IMR-90 (cell line): ENCODE measurements at regions not wholly inside any gene's neighbourhood (a gene's known extent, or its start where the extent isn't known, plus 50 kb on each side); places are given as distances from the start of the nearest gene placed in this dataset.

Source experiments
- ATAC-seq: fragments of 200-7000 bp; cut with Tn5 transposase; 2 replicates; pipeline ENCODE4 v1.9.1; 2020; ENCODE audit warnings: low read depth, mild to moderate bottlenecking, moderate library complexity
- BruUV-seq: library from RNA; stranded (reverse); fragments of 400-500 nt; replicated peaks from 2 replicates; lab custom pipeline; 2021; lab: Mats Ljungman, UMichigan
- CTCF ChIA-PET: fragments of 300-600 bp; formaldehyde crosslinking; extraction: SDS; loops from one replicate; lab custom pipeline; 2021; ENCODE audit warnings: antibody characterized with exemption; lab: Yijun Ruan, JAX
- POLR2A ChIA-PET: fragments of 300-600 bp; sonication (Branson Sonifier 250); formaldehyde crosslinking; loops from one replicate; lab custom pipeline; 2022; ENCODE audit warnings: antibody characterized with exemption; ENCODE audit not compliant: unreplicated experiment; lab: Charles Lee
- DNase-seq: peaks from one replicate; pipeline ENCODE4 v3.0.0; 2013
- H2AFZ ChIP-seq: replicated peaks from 2 replicates; pipeline ENCODE3; 2013; ENCODE audit warnings: low read length, mild to moderate bottlenecking; ENCODE audit not compliant: poor library complexity
- H2AK5ac ChIP-seq: 2 replicates; pipeline ENCODE4 v1.6.1; 2013; ENCODE audit warnings: low read depth, low read length, inconsistent platforms
- H2AK9ac ChIP-seq: replicated peaks from 2 replicates; pipeline ENCODE3; 2013; ENCODE audit warnings: mild to moderate bottlenecking, low read depth, low read length, moderate library complexity; ENCODE audit not compliant: poor library complexity
- H2BK120ac ChIP-seq: 2 replicates; pipeline ENCODE4 v1.6.1; 2013; ENCODE audit warnings: low read depth, low read length, inconsistent platforms
- H2BK15ac ChIP-seq: 3 replicates; pipeline ENCODE4 v1.6.1; 2013; ENCODE audit warnings: low read depth, low read length, inconsistent platforms
- H2BK20ac ChIP-seq: 2 replicates; pipeline ENCODE4 v1.6.1; 2013; ENCODE audit warnings: low read depth, mild to moderate bottlenecking, inconsistent platforms, low read length, moderate library complexity
- H2BK5ac ChIP-seq: 2 replicates; pipeline ENCODE4 v1.6.1; 2013; ENCODE audit warnings: mild to moderate bottlenecking, low read depth, low read length, inconsistent platforms; ENCODE audit not compliant: poor library complexity, severe bottlenecking
- H3K14ac ChIP-seq: replicated peaks from 2 replicates; pipeline ENCODE4 v1.6.1; 2013; ENCODE audit warnings: low read depth, low read length, inconsistent platforms
- H3K18ac ChIP-seq: 2 replicates; pipeline ENCODE4 v1.6.1; 2013; ENCODE audit warnings: low read depth, low read length, control low read depth
- H3K23ac ChIP-seq: 2 replicates; pipeline ENCODE4 v1.6.1; 2013; ENCODE audit warnings: low read depth, low read length, inconsistent platforms
- H3K27ac ChIP-seq: 2 replicates; pipeline ENCODE4 v1.5.1; 2013; ENCODE audit warnings: mild to moderate bottlenecking, control low read depth, low read length; ENCODE audit not compliant: insufficient read depth
- H3K27me3 ChIP-seq: 2 replicates; pipeline ENCODE4 v1.6.1; 2013; ENCODE audit warnings: low read length; ENCODE audit not compliant: control insufficient read depth, insufficient read depth
- H3K36me3 ChIP-seq: 2 replicates; pipeline ENCODE4 v1.6.1; 2013; ENCODE audit warnings: low read length, mixed read lengths; ENCODE audit not compliant: control insufficient read depth, insufficient read depth
- H3K4ac ChIP-seq: 2 replicates; pipeline ENCODE4 v1.6.1; 2013; ENCODE audit warnings: low read depth, low read length, inconsistent platforms
- H3K4me1 ChIP-seq: 2 replicates; pipeline ENCODE4 v1.6.1; 2013; ENCODE audit warnings: low read length, mixed read lengths; ENCODE audit not compliant: control insufficient read depth, insufficient read depth
- H3K4me2 ChIP-seq: 2 replicates; pipeline ENCODE4 v1.6.1; 2013; ENCODE audit warnings: low read depth, mild to moderate bottlenecking, control low read depth, low read length, moderate library complexity
- H3K4me3 ChIP-seq: 2 replicates; pipeline ENCODE4 v1.5.1; 2013; ENCODE audit warnings: low read depth, mild to moderate bottlenecking, control low read depth, low read length, moderate library complexity; ENCODE audit not compliant: insufficient read depth
- H3K56ac ChIP-seq: 2 replicates; pipeline ENCODE4 v1.6.1; 2013; ENCODE audit warnings: low read length, inconsistent platforms; ENCODE audit not compliant: insufficient read depth; ENCODE audit errors: extremely low read depth
- H3K79me1 ChIP-seq, 2 experiments: 2 replicates each; pipeline ENCODE4 v1.6.1; 2013; ENCODE audit warnings: low read length in 2 of 2, inconsistent platforms in 1 of 2, low read depth in 1 of 2
- H3K9ac ChIP-seq: 2 replicates; pipeline ENCODE4 v1.6.1; 2013; ENCODE audit warnings: low read depth, low read length, control low read depth
- H3K9me1 ChIP-seq: 2 replicates; pipeline ENCODE4 v1.6.1; 2013; ENCODE audit warnings: low read length, inconsistent platforms; ENCODE audit not compliant: insufficient read depth
- H3K9me3 ChIP-seq: 2 replicates; pipeline ENCODE4 v1.6.1; 2013; ENCODE audit warnings: low read length; ENCODE audit not compliant: control insufficient read depth, insufficient read depth
- H4K20me1 ChIP-seq: 2 replicates; pipeline ENCODE4 v1.6.1; 2013; ENCODE audit warnings: low read length, inconsistent platforms; ENCODE audit not compliant: insufficient read depth
- H4K5ac ChIP-seq: 2 replicates; pipeline ENCODE4 v1.6.1; 2013; ENCODE audit warnings: mild to moderate bottlenecking, low read depth, low read length, control low read depth
- H4K8ac ChIP-seq, 2 experiments: 2 replicates each; pipeline ENCODE4 v1.6.1; 2013; ENCODE audit warnings: low read depth in 2 of 2, low read length in 2 of 2, control low read depth in 1 of 2, inconsistent platforms in 1 of 2
- H4K91ac ChIP-seq: 2 replicates; pipeline ENCODE4 v1.6.1; 2013; ENCODE audit warnings: low read depth, low read length, inconsistent platforms; ENCODE audit not compliant: insufficient read depth
- BHLHE40 ChIP-seq: fragments of 150-350 bp; IDR thresholded peaks from 2 replicates; pipeline ENCODE4 v1.6.1; 2016; ENCODE audit warnings: mild to moderate bottlenecking, low read depth, low read length
- CEBPB ChIP-seq: IDR thresholded peaks from 2 replicates; pipeline ENCODE4 v1.6.1; 2012; ENCODE audit warnings: low read depth, low read length, improper control_type of control experiment
- CHD1 ChIP-seq: IDR thresholded peaks from 2 replicates; pipeline ENCODE4 v1.6.1; 2012; ENCODE audit warnings: low read depth, low read length, improper control_type of control experiment
- CTCF ChIP-seq: conservative IDR thresholded peaks from 2 replicates; pipeline ENCODE4 v1.5.1; 2012; ENCODE audit warnings: mild to moderate bottlenecking, low read depth, low read length, improper control_type of control experiment
- ELK1 ChIP-seq: fragments of 150-350 bp; IDR thresholded peaks from 2 replicates; pipeline ENCODE4 v1.6.1; 2016; ENCODE audit warnings: low read depth, mild to moderate bottlenecking, low read length, moderate library complexity, borderline replicate concordance
- MAFK ChIP-seq: IDR thresholded peaks from 2 replicates; pipeline ENCODE4 v1.6.1; 2012; ENCODE audit warnings: low read depth, low read length, improper control_type of control experiment
- NFE2L2 ChIP-seq: fragments of 150-350 bp; IDR thresholded peaks from 2 replicates; pipeline ENCODE4 v1.6.1; 2016; ENCODE audit warnings: low read depth, mild to moderate bottlenecking, low read length
- POLR2A ChIP-seq: IDR thresholded peaks from 2 replicates; pipeline ENCODE4 v1.6.1; 2012; ENCODE audit warnings: mild to moderate bottlenecking, low read depth, low read length
- SMC3 ChIP-seq: fragments of 150-350 bp; IDR thresholded peaks from 2 replicates; pipeline ENCODE4 v1.6.1; 2016; ENCODE audit warnings: low read depth, mild to moderate bottlenecking, antibody characterized with exemption, low read length, moderate library complexity
- WGBS, 2 experiments: methylation state at CpG; one replicate each; pipeline versions ENCODE4 v1.1.5 to v1.1.7; 2013; ENCODE audit warnings: missing lambda C conversion rate in 2 of 2; ENCODE audit not compliant: insufficient read length in 1 of 2; ENCODE audit errors: extremely low coverage in 2 of 2; 5-methylcytosine and 5-hydroxymethylcytosine counted together
- dilution Hi-C: fragments of 300-500 bp; cut with HindIII; formaldehyde crosslinking; loops from one replicate; pipeline ENCODE4 v1.14.3; 2018; ENCODE audit warnings: low sequenced_read_pairs; ENCODE audit not compliant: unreplicated experiment
- in situ Hi-C: fragments of 300-500 bp; cut with MboI; formaldehyde crosslinking; loops from 3 replicates; pipeline ENCODE4 v1.14.3; 2019; ENCODE audit warnings: low sequenced_read_pairs, inconsistent platforms, mixed read lengths
- intact Hi-C: fragments of 100-400 bp; cut with micrococcal nuclease; formaldehyde crosslinking; loops from 2 replicates; pipeline ENCODE4 v1.10.0; 2022

- no peaks in the 10 kb centered on the region for H4K20me1 ChIP-seq
- no peak overlapping the region for H2AK9ac ChIP-seq
- no peaks in the 10 kb centered on the region for H3K27me3 ChIP-seq
- no peak for TF ChIP-seq ELK1
- TF ChIP-seq MAFK, result no peak
- no peak for TF ChIP-seq POLR2A
- no peak for TF ChIP-seq CTCF
- TF ChIP-seq NFE2L2, result no peak
- no peak for TF ChIP-seq CEBPB
- no peak for TF ChIP-seq BHLHE40
- TF ChIP-seq CHD1, result no peak
- TF ChIP-seq SMC3, result no peak
- no peak overlapping the region for H3K9ac ChIP-seq
- intact Hi-C loops, result no loop called here
- no peak overlapping the region for H4K5ac ChIP-seq
- no peak overlapping the region for H3K4ac ChIP-seq
- peaks cover 7% of the 10 kb centered on the region; the same call in 1 of the 2 replicates for H3K9me3 ChIP-seq
- H3K56ac ChIP-seq, result no peak overlapping the region
- no TSS peak for BruUV-seq
- H3K36me3 ChIP-seq, result no peaks in the 10 kb centered on the region
- H3K4me3 ChIP-seq, result no peak overlapping the region
- in situ Hi-C loops, result no loop called here
- no peaks in the 10 kb centered on the region for H3K9me1 ChIP-seq
- no CpG with 5 or more reads among the region's 1 CpG for WGBS, 2 experiments
- no peak overlapping the region for H2AK5ac ChIP-seq
- H2AFZ ChIP-seq, result no peak overlapping the region
- no peak overlapping the region for H2BK120ac ChIP-seq
- no peak overlapping the region for H2BK5ac ChIP-seq
- H4K8ac ChIP-seq, result no peak overlapping the region
- no peak overlapping the region for H3K23ac ChIP-seq
- no peak for DNase-seq
- no peak overlapping the region for H3K18ac ChIP-seq
- H3K4me2 ChIP-seq, result no peak overlapping the region
- no peak overlapping the region for H3K14ac ChIP-seq
- H3K4me1 ChIP-seq, result no peaks in the 10 kb centered on the region
- no peak overlapping the region for H2BK20ac ChIP-seq
- ChIA-PET CTCF (no interaction called here), POLR2A (no interaction called here)
- ATAC-seq, result no peak
- H4K91ac ChIP-seq, result no peak overlapping the region
- dilution Hi-C loops, result no loop called here
- H3K27ac ChIP-seq, result no peak overlapping the region
- H2BK15ac ChIP-seq, result no peak overlapping the region
- H3K79me1 ChIP-seq, result no peaks in the 10 kb centered on the region
Observed at GRCh38 chr4:164027805-164028204, 533.3 kb downstream of the TMA16 start.
